Mesenchymal stem cell (in vitro differentiated cells and primary cell): ENCODE measurements at regions not wholly inside any gene's neighbourhood (a gene's known extent, or its start where the extent isn't known, plus 50 kb on each side); places are given as distances from the start of the nearest gene placed in this dataset.

Experiments
- DNase-seq: peaks from one replicate; pipeline ENCODE4 v3.0.0-alpha.2; 2013
- H2AFZ ChIP-seq: one replicate; pipeline ENCODE4 v1.6.1; 2013; ENCODE audit warnings: low read depth, mild to moderate bottlenecking, control low read depth, inconsistent platforms, low read length, moderate library complexity
- H2AK5ac ChIP-seq: 2 replicates; pipeline ENCODE4 v1.6.1; 2013; ENCODE audit warnings: low read length, moderate library complexity, mild to moderate bottlenecking, inconsistent platforms; ENCODE audit not compliant: severe bottlenecking
- H2BK120ac ChIP-seq: one replicate; pipeline ENCODE4 v1.6.1; 2013; ENCODE audit warnings: low read depth, mild to moderate bottlenecking, inconsistent platforms, low read length, moderate library complexity
- H2BK12ac ChIP-seq, 2 experiments: one replicate each; pipeline ENCODE4 v1.6.1; 2013; ENCODE audit warnings: inconsistent platforms in 2 of 2, low read length in 2 of 2, mild to moderate bottlenecking in 2 of 2, moderate library complexity in 2 of 2, control low read depth in 1 of 2
- H2BK15ac ChIP-seq: one replicate; pipeline ENCODE4 v1.6.1; 2013; ENCODE audit warnings: mild to moderate bottlenecking, low read depth, inconsistent platforms; ENCODE audit not compliant: poor library complexity, severe bottlenecking
- H2BK5ac ChIP-seq: 2 replicates; pipeline ENCODE4 v1.6.1; 2013; ENCODE audit warnings: low read depth, mild to moderate bottlenecking, low read length, control low read depth, inconsistent platforms; ENCODE audit not compliant: poor library complexity, severe bottlenecking
- H3K14ac ChIP-seq, 2 experiments: one replicate each; pipeline ENCODE4 v1.6.1; 2013; ENCODE audit warnings: inconsistent platforms in 2 of 2, low read length in 2 of 2, control low read depth in 1 of 2, mild to moderate bottlenecking in 1 of 2, moderate library complexity in 1 of 2
- H3K18ac ChIP-seq, 2 experiments: one replicate each; pipeline ENCODE4 v1.6.1; 2013; ENCODE audit warnings: inconsistent platforms in 2 of 2, low read length in 2 of 2, control low read depth in 1 of 2, low read depth in 1 of 2, mild to moderate bottlenecking in 1 of 2
- H3K23ac ChIP-seq, 2 experiments: one replicate each; pipeline ENCODE4 v1.6.1; 2013; ENCODE audit warnings: inconsistent platforms in 2 of 2, low read length in 2 of 2, mild to moderate bottlenecking in 2 of 2, moderate library complexity in 2 of 2, control low read depth in 1 of 2
- H3K27ac ChIP-seq: 2 replicates; pipeline ENCODE4 v1.5.1; 2013; ENCODE audit warnings: mild to moderate bottlenecking, moderate library complexity, low read length, control low read depth, inconsistent platforms; ENCODE audit not compliant: poor library complexity, severe bottlenecking
- H3K27me3 ChIP-seq, 2 experiments: 2 replicates each; pipeline versions ENCODE4 v1.6.1 to v1.7.0; 2013; ENCODE audit warnings: low read length in 2 of 2, mild to moderate bottlenecking in 2 of 2, moderate library complexity in 2 of 2, control low read depth in 1 of 2, inconsistent platforms in 1 of 2; ENCODE audit not compliant: control insufficient read depth in 1 of 2, insufficient read depth in 1 of 2
- H3K36me3 ChIP-seq, 2 experiments: 2 replicates each; pipeline versions ENCODE4 v1.6.1 to v1.7.0; 2013; ENCODE audit warnings: low read length in 2 of 2, control low read depth in 1 of 2, inconsistent platforms in 1 of 2, low read depth in 1 of 2, mild to moderate bottlenecking in 1 of 2; ENCODE audit not compliant: insufficient read depth in 2 of 2, control insufficient read depth in 1 of 2
- H3K4ac ChIP-seq, 2 experiments: one replicate each; pipeline ENCODE4 v1.6.1; 2013; ENCODE audit warnings: inconsistent platforms in 2 of 2, low read length in 2 of 2, mild to moderate bottlenecking in 2 of 2, moderate library complexity in 2 of 2, control low read depth in 1 of 2, low read depth in 1 of 2
- H3K4me1 ChIP-seq: 2 replicates; pipeline ENCODE4 v1.6.1; 2013; ENCODE audit warnings: low read depth, low read length, control low read depth; ENCODE audit not compliant: control insufficient read depth, insufficient read depth
- H3K4me2 ChIP-seq: 2 replicates; pipeline ENCODE4 v1.6.1; 2013; ENCODE audit warnings: low read length, mild to moderate bottlenecking, inconsistent platforms; ENCODE audit not compliant: poor library complexity, severe bottlenecking
- H3K4me3 ChIP-seq, 2 experiments: 2 replicates each; pipeline versions ENCODE4 v1.5.1 to v1.7.0; 2013; ENCODE audit warnings: low read length in 2 of 2, mild to moderate bottlenecking in 2 of 2, control low read depth in 1 of 2, low read depth in 1 of 2; ENCODE audit not compliant: insufficient read depth in 1 of 2
- H3K79me1 ChIP-seq: replicated peaks from 2 replicates; pipeline ENCODE4 v1.6.1; 2013; ENCODE audit warnings: mild to moderate bottlenecking, control low read depth, low read length, inconsistent platforms; ENCODE audit not compliant: poor library complexity, severe bottlenecking
- H3K9ac ChIP-seq: 2 replicates; pipeline ENCODE4 v1.7.0; 2013; ENCODE audit warnings: mild to moderate bottlenecking, low read length, moderate library complexity
- H3K9me3 ChIP-seq: 2 replicates; pipeline ENCODE4 v1.7.0; 2013; ENCODE audit warnings: mild to moderate bottlenecking, low read length; ENCODE audit not compliant: control insufficient read depth
- H4K8ac ChIP-seq: one replicate; pipeline ENCODE4 v1.6.1; 2013; ENCODE audit warnings: inconsistent platforms, mild to moderate bottlenecking, low read length, moderate library complexity
- H4K91ac ChIP-seq: one replicate; pipeline ENCODE4 v1.6.1; 2013; ENCODE audit warnings: mild to moderate bottlenecking, low read length, inconsistent platforms
- WGBS: methylation state at CpG from one replicate; pipeline ENCODE4 v1.1.7; 2013; ENCODE audit warnings: mixed read lengths; 5-methylcytosine and 5-hydroxymethylcytosine counted together

DNA sequence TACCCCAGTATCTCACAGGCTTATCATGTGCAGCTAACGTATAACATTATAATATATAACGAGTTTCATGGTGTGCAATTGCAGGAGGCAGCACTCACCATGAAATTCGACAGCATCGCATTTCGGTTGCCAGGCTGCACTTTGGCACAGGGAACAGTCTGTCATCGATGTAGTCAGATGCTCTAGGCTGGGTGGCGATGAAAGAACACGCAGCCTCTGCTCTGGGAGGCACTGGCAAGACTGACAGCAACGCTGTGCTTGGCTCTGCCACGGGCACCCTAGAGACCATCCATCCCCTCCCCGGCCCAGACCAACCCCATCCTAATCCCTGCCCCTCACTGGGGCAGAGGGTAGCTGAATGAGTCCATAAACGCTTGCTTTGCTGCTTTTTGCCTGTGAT lies 290.8 kb downstream of the MED10 start:
- Histone ChIP-seq H3K79me1 (no peaks in the 10 kb centered on the region), H3K9me3 (no peaks in the 10 kb centered on the region), H3K36me3 (no peaks in the 10 kb centered on the region), H2BK120ac (no peak overlapping the region), H3K23ac (no peak overlapping the region), H3K18ac (no peak overlapping the region), H3K4me1 (no peaks in the 10 kb centered on the region), H2AFZ (no peak overlapping the region), H3K9ac (no peak overlapping the region), H3K4me2 (no peak overlapping the region), H4K91ac (no peak overlapping the region), H3K4me3 (no peak overlapping the region), H3K4ac (no peak overlapping the region), H3K14ac (no peak overlapping the region), H4K8ac (no peak overlapping the region), H2BK12ac (no peak overlapping the region), H3K27me3 (no peaks in the 10 kb centered on the region), H2BK15ac (no peak overlapping the region), H2BK5ac (no peak overlapping the region), H3K27ac (no peak overlapping the region), H2AK5ac (no peak overlapping the region)
- 80% methylated on average over 12 of the region's 12 CpGs for WGBS
- DNase-seq, result no peak

DNA sequence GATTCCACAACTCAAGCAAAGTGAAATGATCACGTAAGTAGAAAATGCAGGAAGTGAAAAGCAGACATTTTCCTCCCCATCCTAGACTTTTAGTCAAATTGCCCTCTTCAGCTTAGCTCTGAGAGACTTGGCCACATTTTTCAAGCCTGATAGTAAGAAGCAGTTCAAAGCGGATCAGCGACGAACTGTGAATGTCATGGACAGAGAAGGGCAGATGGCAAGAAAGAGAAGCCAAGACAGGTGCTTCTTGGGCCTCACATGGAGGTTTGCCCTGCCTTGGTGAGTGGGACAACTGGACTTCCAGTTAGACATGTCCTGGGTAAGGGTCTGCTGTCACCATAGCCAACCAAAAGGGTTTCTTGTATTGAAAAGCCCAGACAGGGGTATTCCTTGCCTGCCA lies 291.5 kb downstream of the MED10 start:
- H2AFZ ChIP-seq, result no peak overlapping the region
- H2BK15ac ChIP-seq, result no peak overlapping the region
- H3K9me3 ChIP-seq, result no peaks in the 10 kb centered on the region
- H3K18ac ChIP-seq, result no peak overlapping the region
- H3K14ac ChIP-seq, result no peak overlapping the region
- H4K91ac ChIP-seq, result no peak overlapping the region
- H2BK12ac ChIP-seq, result no peak overlapping the region
- H3K4me3 ChIP-seq, result no peak overlapping the region
- H3K23ac ChIP-seq, result no peak overlapping the region
- no peak overlapping the region for H2AK5ac ChIP-seq
- 87% methylated on average over 4 of the region's 4 CpGs for whole genome bisulfite sequencing
- H3K27me3 ChIP-seq, result no peaks in the 10 kb centered on the region
- no peak for DNase-seq
- no peak overlapping the region for H2BK5ac ChIP-seq
- H3K36me3 ChIP-seq, result no peaks in the 10 kb centered on the region
- H3K27ac ChIP-seq, result no peak overlapping the region
- no peak overlapping the region for H4K8ac ChIP-seq
- no peaks in the 10 kb centered on the region for H3K4me1 ChIP-seq
- H3K4ac ChIP-seq, result no peak overlapping the region
- H3K79me1 ChIP-seq, result no peaks in the 10 kb centered on the region
- no peak overlapping the region for H3K9ac ChIP-seq
- no peak overlapping the region for H2BK120ac ChIP-seq
- H3K4me2 ChIP-seq, result no peak overlapping the region

DNA sequence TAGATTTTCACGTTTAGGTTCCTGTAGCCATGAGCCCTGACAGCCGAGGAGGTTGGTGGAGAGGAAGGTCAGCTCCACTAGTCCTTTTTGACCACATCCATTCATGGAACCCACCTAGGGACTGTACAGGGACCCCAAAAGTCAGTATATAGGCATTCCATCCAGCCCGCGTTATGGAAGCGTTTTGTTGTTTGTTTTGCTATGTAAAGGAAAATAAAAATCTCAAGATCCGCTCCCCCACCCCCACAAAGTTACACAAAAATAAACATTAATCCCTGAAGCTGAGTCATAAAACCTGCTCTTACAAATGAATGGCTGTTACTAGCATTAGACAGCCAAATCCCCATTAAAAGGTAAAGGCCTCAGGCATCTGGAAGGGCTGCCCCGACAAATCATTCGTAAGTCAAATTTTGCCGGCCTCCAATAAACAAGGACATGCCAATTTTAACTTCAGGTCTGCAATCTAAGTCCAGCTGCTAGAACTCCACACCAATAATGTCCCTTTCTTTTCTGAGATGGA lies 292.9 kb downstream of the MED10 start:
- H3K23ac ChIP-seq, result no peak overlapping the region

DNA sequence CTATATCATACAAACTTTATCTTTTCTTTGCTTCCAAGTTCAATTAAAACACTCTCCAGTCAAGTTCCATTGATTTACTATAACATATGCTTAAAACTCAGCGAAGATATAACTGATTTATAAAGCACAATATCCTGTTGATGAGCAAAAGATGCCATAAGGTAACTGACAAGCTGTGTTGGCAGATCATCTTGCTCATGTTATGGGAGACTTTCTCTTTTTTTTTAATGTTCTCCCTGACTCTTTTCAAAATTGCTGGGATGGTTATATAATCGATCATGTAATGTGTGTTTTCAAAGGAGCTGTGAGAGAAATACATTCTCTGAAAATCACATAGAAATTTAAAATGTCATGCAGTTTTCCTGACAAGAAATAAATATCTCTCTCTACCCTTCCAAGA lies 293.5 kb downstream of the MED10 start:
- H4K91ac ChIP-seq, result no peak overlapping the region
- H3K9me3 ChIP-seq, result no peaks in the 10 kb centered on the region
- no peak overlapping the region for H2AK5ac ChIP-seq
- no peak overlapping the region for H2BK120ac ChIP-seq
- no peak for DNase-seq
- no peaks in the 10 kb centered on the region for H3K79me1 ChIP-seq
- H2AFZ ChIP-seq, result no peak overlapping the region
- no peak overlapping the region for H3K9ac ChIP-seq
- no peak overlapping the region for H2BK12ac ChIP-seq
- no peak overlapping the region for H3K14ac ChIP-seq
- no peak overlapping the region for H2BK15ac ChIP-seq
- no peak overlapping the region for H4K8ac ChIP-seq
- no peak overlapping the region for H3K4me2 ChIP-seq
- H3K4me3 ChIP-seq, result no peak overlapping the region
- no peaks in the 10 kb centered on the region for H3K27me3 ChIP-seq
- no peaks in the 10 kb centered on the region for H3K4me1 ChIP-seq
- no peak overlapping the region for H3K18ac ChIP-seq
- no peak overlapping the region for H2BK5ac ChIP-seq
- no peak overlapping the region for H3K27ac ChIP-seq
- no peaks in the 10 kb centered on the region for H3K36me3 ChIP-seq
- WGBS, result 100% methylated on average over 1 of the region's 2 CpGs
- H3K4ac ChIP-seq, result no peak overlapping the region
- no peak overlapping the region for H3K23ac ChIP-seq

More for the DNA sequence above, 292.9 kb downstream of the MED10 start:
- H2BK15ac ChIP-seq, result no peak overlapping the region
- H3K79me1 ChIP-seq, result no peaks in the 10 kb centered on the region
- H2AFZ ChIP-seq, result no peak overlapping the region
- WGBS, result 87% methylated on average over 6 of the region's 9 CpGs
- H2BK120ac ChIP-seq, result no peak overlapping the region
- H3K4ac ChIP-seq, result no peak overlapping the region
- H3K27ac ChIP-seq, result no peak overlapping the region
- no peak overlapping the region for H4K8ac ChIP-seq
- no peaks in the 10 kb centered on the region for H3K4me1 ChIP-seq
- H2BK12ac ChIP-seq, result no peak overlapping the region
- H3K27me3 ChIP-seq, result no peaks in the 10 kb centered on the region
- no peak for DNase-seq
- no peak overlapping the region for H3K4me2 ChIP-seq
- H3K36me3 ChIP-seq, result no peaks in the 10 kb centered on the region
- H3K18ac ChIP-seq, result no peak overlapping the region
- no peak overlapping the region for H2BK5ac ChIP-seq
- no peak overlapping the region for H4K91ac ChIP-seq
- no peak overlapping the region for H3K4me3 ChIP-seq
- no peak overlapping the region for H2AK5ac ChIP-seq
- H3K14ac ChIP-seq, result no peak overlapping the region
- no peaks in the 10 kb centered on the region for H3K9me3 ChIP-seq
- H3K9ac ChIP-seq, result no peak overlapping the region
